A549 (cell line): ENCODE measurements at regions not wholly inside any gene's neighbourhood (a gene's known extent, or its start where the extent isn't known, plus 50 kb on each side); places are given as distances from the start of the nearest gene placed in this dataset.

Source experiments
- CHD4 ChIP-seq: fragments of 200-600 bp; sonication (generic); IDR thresholded peaks from 2 replicates; pipeline ENCODE4 v1.6.1; 2016; ENCODE audit warnings: antibody characterized with exemption, mild to moderate bottlenecking, borderline replicate concordance
- CTCF ChIP-seq: fragments of >200 bp; sonication (Bioruptor Twin); formaldehyde crosslinking; IDR thresholded peaks from 3 replicates; pipeline ENCODE4 v1.5.1; 2016
- ELK1 ChIP-seq: fragments of 150-350 bp; IDR thresholded peaks from 2 replicates; pipeline ENCODE4 v1.6.1; 2014; ENCODE audit warnings: low read depth, mild to moderate bottlenecking, low read length
- FOXS1 ChIP-seq: fragments of 250-450 bp; sonication (Bioruptor Pico); IDR thresholded peaks from 2 replicates; pipeline ENCODE4 v1.5.0; 2020; ENCODE audit warnings: mild to moderate bottlenecking, moderate library complexity
- GATA3 ChIP-seq: IDR thresholded peaks from 2 replicates; pipeline ENCODE4 v1.6.1; 2012; ENCODE audit warnings: borderline replicate concordance
- JUN ChIP-seq, 2 experiments: fragments of >200 bp; sonication (Bioruptor Twin); formaldehyde crosslinking; IDR thresholded peaks; 2 replicates in 1 of 2; 3 replicates in 1 of 2; pipeline ENCODE4 v1.6.1; 2016 to 2017
- POLR2A ChIP-seq: IDR thresholded peaks from 2 replicates; pipeline ENCODE4 v1.6.1; 2012; ENCODE audit warnings: mild to moderate bottlenecking, low read length
- POLR2AphosphoS2 ChIP-seq: conservative IDR thresholded peaks from 2 replicates; pipeline ENCODE4 v1.6.1; 2012; ENCODE audit warnings: low read length, improper control_type of control experiment, inconsistent platforms
- RFX5 ChIP-seq: fragments of 450-650 bp; IDR thresholded peaks from 2 replicates; pipeline ENCODE4 v1.7.1; 2014; ENCODE audit warnings: antibody characterized with exemption, mild to moderate bottlenecking, moderate library complexity
- SMC3 ChIP-seq: fragments of >200 bp; sonication (Bioruptor Twin); formaldehyde crosslinking; IDR thresholded peaks from 3 replicates; pipeline ENCODE4 v1.6.1; 2018; ENCODE audit warnings: inconsistent platforms
- SREBF2 ChIP-seq: fragments of 450-650 bp; IDR thresholded peaks from 2 replicates; pipeline ENCODE4 v1.6.1; 2014; ENCODE audit warnings: mild to moderate bottlenecking, moderate library complexity
- ZNF302 ChIP-seq: fragments of 250-450 bp; sonication (Bioruptor Pico); IDR thresholded peaks from 2 replicates; pipeline ENCODE4 v1.9.0; 2021; ENCODE audit warnings: inconsistent platforms, mild to moderate bottlenecking, moderate library complexity
- TF ChIP-seq, protein P1 (sequence below): IDR thresholded peaks from 2 replicates; pipeline ENCODE4 v1.6.1; 2012

GRCh38 chr17:14732211-14732610 lies 431.3 kb downstream of the HS3ST3B1 start:
- TF ChIP-seq CTCF = no peak
- TF ChIP-seq RFX5 = no peak
- no peak for TF ChIP-seq JUN (IDR thresholded peaks at IDR 0.05)
- no peak for TF ChIP-seq CHD4
- TF ChIP-seq ELK1 = no peak
- no peak for TF ChIP-seq FOXS1 (CRISPR knock-in tag)
- TF ChIP-seq POLR2A = no peak
- TF ChIP-seq GATA3 = no peak
- TF ChIP-seq ZNF302 (CRISPR knock-in tag) = no peak
- TF ChIP-seq SREBF2 = no peak
- TF ChIP-seq, protein P1, sequence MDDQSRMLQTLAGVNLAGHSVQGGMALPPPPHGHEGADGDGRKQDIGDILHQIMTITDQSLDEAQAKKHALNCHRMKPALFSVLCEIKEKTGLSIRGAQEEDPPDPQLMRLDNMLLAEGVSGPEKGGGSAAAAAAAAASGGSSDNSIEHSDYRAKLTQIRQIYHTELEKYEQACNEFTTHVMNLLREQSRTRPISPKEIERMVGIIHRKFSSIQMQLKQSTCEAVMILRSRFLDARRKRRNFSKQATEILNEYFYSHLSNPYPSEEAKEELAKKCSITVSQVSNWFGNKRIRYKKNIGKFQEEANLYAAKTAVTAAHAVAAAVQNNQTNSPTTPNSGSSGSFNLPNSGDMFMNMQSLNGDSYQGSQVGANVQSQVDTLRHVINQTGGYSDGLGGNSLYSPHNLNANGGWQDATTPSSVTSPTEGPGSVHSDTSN = no peak
- no peak for TF ChIP-seq POLR2AphosphoS2
- TF ChIP-seq SMC3 = no peak
